CD4-positive, alpha-beta T cell treated with Interleukin-15 for 4 hours (primary cell): ENCODE measurements at regions not wholly inside any gene's neighbourhood (a gene's known extent, or its start where the extent isn't known, plus 50 kb on each side); places are given as distances from the start of the nearest gene placed in this dataset.
"Not testable (repeated sequence)": the region's sequence is repeated elsewhere in the genome, so short reads cannot be mapped to it uniquely, and the experiment has no call there.

Source experiments
- DNase-seq: peaks from one replicate; pipeline ENCODE4 v3.0.0-alpha.2; 2020; ENCODE audit warnings: low spot score

DNA sequence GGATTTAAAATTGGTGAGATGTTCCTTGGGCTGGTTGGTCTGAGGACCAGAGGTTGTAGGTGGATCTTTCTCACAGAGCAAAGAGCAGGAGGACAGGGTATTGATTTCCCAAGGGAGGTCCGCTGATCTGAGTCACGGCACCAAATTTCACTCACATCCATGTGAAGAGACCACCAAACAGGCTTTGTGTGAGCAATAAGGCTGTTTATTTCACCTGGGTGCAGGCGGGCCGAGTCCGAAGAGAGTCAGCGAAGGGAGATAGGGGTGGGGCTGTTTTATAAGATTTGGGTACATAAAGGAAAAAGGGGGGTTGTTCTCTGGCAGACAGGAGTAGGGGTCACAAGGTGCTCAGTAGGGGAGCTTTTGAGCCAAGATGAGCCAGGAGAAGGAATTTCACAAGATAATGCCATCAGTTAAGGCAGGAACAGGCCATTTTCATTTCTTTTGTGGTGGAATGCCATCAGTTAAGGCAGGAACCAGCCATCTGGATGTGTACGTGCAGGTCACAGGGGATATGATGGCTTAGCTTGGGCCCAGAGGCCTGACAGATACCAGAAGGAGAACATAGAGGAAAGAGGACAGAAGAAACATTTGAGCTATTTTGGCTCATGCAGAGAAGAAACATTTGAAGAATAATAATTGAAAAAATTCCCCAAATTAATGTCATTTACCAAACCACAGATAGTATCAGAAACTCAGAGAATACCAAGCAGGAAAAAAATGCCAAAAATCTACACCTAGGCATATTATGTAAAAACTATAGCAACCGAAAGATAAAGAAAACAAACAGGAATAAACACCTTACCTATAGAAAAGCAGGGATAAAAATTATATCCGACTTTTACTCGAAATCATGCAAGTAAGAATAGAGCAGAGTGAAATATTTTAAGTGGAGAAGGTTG is 585.2 kb upstream of the MDGA2 start:
- DNase-seq = not testable (repeated sequence)

DNA sequence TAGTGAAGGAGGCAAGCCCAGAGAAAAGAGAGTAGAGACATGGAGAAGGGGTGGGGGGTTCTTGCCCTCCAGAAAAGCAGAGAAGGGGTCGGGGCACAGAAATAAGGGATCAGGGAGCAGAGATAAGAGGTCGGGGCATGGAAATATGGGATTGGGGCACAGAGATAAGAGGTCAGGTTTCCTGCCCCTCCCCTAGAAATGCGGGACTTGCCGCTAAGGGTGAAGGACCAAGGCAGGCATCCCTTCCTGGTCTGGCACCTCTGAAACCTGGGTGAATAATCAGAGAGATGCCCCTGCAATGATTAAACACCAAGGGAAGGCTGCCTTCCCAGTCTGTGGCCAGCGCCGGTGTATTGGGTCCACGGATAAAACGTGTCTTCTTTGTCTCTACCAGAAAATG is 584.5 kb upstream of the MDGA2 start:
- DNase-seq = not testable (repeated sequence)

DNA sequence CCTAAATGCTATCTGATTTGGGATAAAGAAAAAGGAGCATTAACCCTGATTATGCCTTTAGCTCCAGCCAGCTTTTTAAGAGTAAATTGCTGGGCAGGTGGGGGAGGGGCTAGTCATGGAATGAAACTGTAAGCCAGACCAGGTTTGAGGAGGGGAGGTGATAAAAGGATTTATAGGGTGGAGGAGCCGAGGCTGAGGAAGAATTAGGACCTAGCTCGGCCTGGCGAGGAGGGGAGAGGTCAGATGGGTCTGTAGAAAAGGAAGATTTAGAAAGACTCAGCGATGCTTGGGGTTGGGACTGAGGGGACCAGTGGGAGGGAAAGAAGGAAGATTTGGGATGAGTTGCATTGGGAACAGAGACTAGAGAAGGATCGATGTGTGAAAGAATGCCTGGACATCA is 583.8 kb upstream of the MDGA2 start:
- DNase-seq = not testable (repeated sequence)

DNA sequence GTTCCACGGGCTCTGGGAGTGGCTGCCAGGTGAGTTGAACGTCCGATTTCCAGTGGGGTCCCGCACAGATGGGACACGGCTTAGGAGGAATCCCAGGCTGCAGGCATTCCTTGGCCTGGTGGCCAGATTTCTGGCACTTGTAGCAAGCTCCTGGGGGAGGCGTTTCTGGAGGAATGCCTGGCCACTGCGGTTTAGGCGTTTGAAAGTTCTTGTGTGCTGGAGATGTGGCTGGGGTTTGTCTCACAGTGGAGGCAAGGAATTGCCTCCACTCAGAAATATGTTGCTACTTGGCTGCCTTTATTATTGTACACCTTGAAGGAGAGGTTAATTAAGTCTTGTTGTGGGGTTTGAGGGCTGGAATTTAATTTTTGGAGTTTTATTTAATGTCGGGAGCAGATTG is 583.3 kb upstream of the MDGA2 start:
- DNase-seq = not testable (repeated sequence)

DNA sequence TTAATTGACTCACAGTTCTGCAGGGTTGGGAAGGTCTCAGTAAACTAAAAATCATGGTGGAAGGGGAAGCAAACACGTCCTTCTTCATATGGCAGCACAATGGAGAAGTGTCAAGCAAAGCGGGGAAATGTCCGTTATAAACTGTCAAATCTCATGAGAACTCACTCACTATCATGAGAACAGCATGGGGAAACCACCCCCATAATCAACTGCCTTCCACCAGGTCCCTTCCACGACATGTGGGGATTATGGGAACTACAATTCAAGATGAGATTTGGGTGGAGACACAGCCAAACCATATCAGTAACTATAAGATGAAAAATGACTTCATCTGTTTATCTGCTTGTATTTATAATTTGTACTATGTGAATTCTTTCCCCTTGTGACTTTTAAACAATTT is 577.6 kb upstream of the MDGA2 start:
- no peak for DNase-seq

DNA sequence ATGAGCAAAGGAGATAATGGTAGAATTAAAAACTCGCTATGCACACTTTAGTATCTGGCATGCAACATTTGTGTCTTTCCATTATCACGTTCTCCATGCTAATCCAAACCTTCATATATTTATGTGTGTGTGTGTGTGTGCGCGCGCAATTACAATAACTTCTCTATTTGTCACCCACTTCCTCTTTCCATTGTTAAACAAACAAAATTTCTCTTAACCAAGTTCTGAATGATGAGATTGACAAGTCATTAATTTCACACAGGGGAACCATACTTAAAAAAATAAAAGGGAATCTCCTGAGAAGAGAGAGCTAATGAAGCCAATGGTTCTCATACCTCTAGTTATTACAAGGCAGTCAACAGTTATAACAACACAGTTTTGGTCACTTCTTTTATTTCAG is 575.9 kb upstream of the MDGA2 start:
- DNase-seq = no peak

DNA sequence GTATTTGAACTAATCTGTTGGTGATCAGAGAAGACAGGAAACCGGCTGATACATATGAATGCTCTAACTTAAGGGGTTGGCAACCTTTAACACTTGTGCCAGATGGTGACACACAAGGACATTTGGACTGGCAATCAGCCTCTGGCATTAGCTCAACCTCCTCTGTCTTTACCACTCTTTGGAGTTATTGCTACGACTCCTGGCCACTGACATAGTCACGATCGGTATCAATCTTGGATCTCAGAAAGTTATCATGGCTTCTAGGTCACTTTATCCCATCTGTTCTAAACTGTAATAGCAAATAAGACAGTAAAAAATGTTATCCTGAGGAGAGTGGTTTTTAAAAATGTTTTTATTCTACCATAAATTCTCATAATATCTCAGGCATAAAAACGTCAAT is 575.2 kb upstream of the MDGA2 start:
- DNase-seq = no peak

DNA sequence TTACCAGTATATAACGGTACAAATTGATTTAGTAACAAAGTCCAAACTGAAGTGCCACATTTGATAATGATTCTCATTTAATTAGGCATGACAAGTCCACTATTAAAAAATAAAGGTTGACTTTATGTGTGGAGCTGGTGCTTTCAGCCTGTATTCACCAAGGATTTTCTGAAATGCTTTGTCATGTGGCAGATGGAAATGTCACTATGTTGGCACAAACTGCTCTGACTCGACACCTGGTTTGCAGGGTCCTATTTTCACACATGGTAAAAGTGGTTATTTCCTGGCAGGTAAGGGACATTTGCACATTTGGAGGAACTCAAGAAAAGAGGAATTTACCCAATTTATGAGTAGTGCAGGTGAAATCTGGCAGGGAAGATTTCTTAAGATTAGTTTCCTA is 572.6 kb upstream of the MDGA2 start:
- no peak for DNase-seq

DNA sequence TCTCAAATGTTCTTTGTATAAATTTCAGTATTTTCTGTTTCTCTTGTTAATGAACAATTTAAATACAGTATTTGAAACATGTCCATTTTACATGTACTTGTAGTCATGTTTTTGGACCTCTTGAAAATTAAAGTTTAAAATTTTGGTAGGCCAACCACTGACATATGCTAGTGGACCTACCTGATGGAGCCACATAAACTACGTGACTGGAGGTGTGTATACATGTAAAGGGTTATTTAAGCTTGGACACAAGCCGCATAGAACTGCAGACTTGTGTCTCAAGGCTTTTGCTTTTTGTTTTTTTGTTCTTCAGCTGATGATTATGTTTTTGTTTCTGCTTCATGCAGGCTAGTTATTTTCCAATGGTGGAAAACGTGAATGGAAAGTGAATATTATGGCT is 568.5 kb upstream of the MDGA2 start:
- DNase-seq = no peak

DNA sequence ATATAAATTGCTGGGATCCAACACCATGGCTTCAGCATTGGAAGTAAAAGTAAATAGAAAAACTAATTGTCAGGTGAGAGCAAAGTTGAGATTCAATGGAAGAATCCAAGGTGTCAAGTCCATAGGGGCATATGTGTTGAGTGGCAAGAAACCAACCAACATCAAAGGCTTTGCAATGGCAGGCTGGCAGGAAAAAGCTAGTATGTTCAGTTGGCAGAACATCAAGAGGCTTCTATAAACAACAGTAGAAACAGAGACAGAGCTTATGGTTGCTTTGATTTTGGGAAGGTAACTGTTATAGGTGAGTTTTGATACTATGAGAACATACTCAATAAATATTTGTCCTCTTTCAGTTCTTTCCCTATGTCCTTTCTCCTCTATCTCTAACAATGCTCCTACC is 553.7 kb upstream of the MDGA2 start:
- DNase-seq = no peak

DNA sequence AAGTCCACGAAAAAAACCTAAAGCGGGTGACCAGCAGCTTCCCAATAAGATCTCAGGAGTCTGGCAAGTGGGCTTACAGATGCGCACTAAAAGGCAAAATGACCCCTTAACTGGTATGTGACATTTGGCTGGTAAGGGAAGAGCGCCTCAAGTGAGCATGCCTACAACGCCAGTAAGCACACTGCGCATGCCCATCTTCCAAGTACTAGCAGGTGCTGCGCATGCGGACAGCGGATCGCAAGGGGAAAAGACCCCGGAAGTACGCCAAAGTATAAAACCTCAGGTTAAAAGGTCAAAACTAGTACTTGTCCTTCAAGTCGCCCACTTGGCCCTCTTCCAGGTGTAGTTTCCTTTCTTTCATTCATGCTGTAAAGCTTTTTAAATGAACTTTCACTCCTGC is 518.5 kb upstream of the MDGA2 start:
- DNase-seq = no peak

DNA sequence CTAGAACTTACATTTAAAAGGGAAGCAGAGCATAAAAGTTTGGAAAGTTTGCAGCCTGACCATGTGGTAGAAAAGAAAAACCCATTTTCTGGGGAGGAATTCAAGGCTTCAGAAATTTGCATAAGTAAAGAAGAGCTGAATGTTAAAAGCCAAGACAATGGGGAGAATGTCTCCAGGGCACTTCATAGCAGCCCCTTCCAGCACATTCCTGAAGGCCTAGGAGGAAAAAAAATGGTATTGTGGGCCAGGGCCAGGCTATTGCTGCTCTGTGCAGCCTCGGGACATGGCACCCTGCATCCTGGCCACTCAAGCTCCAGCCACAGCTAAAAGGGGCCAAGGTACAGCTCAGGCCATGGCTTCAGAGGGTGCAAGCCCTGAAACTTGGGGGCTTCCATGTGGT is 474.2 kb upstream of the MDGA2 start:
- DNase-seq = not testable (repeated sequence)

DNA sequence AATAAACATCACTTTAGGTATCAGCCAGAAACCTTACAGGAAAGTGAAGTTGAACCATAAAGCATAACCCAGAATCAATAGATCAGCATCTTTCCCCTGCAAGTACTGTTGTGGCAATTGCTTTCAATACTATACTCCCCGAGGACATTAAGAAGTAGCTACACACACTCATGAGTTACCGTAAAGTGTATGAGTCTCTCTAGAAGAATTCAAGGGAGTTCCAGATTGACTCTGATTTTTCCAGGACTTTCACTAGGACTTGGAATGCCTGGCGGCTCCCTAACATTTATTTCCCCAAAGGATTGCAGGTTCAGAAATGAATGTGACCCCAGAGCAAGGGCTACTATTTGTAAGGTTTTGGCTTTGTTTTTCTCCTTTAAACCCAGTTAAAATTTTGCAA is 465.4 kb upstream of the MDGA2 start:
- DNase-seq = no peak

DNA sequence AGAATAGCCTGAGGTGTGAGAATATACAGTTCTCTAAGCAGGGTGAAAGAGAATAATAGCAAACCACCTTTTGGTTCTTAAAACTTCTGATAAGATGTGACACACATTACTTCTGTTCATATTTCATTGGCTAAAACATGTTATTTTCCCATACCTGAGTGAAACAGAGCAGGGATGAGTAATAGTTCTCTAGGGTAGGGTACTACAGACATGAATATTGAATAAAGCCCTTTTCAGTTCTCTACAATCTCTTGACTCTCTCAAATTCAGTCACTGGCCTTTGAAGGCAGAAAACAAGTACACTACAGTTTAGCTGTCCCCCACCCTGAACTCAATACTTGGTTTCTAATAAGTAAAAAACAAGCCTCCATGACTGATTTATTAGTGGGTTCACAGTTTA is 454.1 kb upstream of the MDGA2 start:
- DNase-seq = no peak

DNA sequence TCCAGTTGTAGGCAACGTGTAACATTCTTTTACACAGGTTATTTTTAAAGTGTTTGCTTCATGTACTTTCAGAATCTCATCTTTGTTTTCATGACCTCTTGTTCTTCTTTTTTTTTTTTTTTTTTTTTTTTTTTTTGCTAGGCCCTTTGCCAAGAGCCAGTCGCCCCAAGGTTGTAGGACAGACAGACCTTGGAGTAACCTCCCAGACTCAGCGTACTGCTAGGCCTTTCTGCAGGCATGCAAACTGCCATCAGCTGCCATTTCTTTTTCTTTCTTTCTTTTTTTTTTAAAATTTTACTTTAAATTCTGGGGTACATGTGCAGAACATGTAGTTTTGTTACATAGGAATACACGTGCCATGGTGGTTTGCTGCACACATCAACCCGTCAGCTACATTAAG is 452.3 kb upstream of the MDGA2 start:
- DNase-seq = no peak

DNA sequence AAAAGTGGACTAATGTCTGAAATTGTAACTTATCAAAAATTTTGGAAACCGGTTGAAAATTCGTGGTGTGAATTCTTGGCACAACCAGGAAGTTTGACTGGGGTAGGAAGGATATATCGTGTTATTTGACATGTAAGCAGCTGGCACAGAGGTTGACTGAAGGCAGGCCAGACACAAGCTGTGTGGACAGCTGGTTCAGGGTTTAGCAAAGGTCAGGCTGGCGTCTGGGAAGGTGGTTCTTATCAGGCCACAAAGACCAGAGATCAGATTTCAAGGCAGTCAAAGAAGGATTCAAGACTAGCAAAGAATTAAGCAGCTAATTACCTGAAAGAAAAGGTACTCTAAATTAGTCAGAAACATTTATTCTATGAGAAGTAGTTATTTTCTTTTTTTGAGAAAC is 450.2 kb upstream of the MDGA2 start:
- DNase-seq = no peak

DNA sequence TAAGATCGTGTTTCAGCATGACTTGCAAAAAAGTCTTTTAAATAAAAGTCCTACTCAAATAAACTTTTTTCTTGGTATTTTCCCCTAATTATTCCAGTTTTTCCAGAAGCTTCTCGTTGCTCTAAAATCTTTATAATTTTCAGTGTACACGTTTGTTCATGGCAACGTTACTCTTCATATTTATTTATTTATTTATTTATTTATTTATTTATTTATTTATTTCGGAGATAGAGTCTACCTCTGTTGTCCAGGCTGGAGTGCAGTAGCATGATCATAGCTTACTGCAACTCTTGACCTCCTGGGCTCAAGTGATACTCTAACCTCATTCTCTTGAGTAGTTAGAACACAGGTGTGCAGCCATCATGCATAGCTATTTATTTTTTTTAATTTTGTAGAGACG is 438.3 kb upstream of the MDGA2 start:
- no peak for DNase-seq

DNA sequence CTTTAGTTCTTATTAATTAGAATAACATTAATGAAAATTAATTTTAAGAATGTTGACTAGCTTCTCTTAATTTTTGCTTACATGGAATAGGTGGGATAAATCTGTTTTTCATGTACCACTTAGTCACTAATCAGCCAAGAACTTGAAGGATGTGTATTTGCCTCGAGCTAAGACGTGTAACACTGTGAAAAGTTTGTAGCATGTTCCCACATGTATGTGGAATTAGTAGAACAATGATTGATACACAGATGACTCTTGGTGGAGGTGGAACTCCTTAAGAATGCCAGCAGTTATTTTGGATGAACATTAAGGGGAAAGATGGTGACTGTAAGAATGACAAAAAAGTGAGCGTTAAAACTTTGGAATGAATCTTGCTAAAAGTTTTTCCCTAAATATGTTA is 435.7 kb upstream of the MDGA2 start:
- no peak for DNase-seq

DNA sequence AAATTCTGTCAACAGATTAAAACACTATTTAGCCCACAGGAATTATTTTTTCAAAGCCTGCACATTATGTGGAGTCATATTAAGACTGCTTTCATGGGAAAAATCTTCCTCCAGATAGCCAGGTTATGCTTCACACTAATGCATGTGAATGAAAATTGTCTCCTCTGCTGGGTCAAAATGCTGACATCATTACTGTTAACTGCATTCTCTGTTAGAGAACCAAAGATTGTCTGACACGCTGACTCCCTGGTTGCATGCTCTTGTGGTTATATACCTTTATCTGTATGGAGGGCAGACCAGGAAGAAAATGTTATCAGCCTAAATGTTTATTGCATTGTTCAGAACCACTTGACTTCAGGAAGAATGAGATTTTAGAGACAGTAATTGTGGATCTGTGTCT is 432.2 kb upstream of the MDGA2 start:
- DNase-seq = no peak

DNA sequence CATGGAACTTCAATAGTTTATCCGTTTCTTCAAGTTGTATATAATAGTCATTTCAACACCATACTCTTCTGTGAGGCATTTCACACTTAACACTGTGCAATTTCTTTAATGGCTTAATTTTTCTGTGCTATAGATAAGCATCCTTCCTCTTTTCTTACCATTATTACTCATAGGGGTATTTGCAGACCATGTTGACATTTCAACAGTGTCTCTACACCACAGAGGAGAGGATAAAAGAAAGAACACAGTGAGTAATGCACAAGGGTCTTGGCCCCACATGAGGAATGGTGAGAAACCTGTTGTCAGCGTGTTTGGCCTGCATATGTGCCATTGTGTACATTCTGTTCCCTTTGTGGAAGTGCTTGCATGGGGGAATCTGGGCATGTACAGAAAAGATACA is 421.5 kb upstream of the MDGA2 start:
- DNase-seq = no peak

DNA sequence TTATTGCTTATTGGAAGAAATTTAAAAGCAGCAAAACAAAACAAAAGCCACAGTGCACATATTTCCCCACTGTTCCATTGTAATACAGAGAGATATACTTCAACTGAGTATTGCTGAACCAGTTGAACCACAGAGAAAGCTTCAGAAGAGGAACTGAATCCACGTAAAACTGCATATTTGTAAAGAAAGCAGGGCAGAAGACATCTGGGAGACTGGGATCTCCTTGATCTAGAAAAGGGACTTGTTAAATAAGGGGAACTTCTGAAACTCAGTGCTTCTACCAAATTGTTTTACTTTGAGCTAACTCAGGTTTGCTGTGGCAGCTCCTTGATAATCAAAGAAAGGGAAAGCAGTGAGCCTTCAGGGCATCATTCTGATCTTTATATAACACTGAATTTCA is 411.1 kb upstream of the MDGA2 start:
- DNase-seq = no peak

DNA sequence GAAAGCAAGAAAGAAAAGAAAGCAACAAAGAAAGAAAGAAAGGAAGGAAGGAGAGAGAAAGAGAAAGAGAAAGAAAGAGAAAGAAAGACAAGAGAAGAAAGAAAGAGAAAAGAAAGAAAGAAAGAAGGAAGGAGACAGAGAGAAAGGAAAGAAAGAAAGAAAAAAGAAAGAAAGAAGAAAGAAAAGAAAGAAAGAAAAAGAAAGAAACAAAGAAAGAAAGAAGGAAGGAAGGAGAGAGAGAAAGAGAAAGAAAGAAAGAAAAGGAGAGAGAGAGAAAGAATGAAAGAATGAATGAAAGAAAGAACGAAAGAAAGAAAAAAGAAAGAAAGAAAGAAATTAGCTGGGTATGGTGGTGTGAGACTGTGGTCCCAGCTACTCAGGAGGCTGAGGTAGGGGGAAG is 400.1 kb upstream of the MDGA2 start:
- no peak for DNase-seq

DNA sequence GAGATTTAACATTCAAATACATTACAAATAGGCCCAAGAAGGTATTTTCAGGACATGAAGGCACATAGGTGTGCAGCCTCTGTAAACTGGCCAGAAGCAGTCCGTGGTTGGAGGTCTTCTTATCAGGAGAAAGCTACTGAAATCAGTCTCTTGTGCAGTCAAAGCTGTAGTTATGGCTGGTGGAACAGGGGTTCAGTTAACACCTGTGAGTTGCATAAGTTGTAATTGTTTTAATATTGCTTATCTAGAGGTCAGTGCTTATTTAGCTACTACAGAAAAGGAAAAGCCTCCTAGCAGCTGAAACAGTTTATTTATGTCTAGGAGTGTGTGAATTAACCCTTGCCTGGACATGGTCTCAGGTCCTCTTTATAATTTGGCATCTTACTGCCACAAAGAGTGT is 377.6 kb upstream of the MDGA2 start:
- no peak for DNase-seq

DNA sequence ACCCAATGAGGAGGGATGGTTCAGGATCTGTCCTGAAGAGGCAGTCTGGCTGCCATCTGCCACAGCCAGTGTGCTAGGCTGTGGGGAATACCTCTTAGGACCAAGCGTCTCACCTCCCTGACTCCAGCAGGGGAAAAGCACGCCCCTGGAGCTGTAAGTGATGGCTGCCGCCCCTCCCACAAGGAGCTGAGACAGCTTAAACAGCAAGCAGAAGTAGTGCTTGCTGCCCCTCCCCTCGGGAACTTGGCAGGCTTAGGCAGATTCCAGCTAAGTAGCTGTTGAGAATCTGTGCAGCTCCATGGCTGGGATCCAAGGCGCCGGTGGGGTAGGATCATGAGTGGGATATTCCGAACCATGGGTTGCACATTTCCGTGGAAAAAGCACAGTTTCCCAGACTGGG is 360.4 kb upstream of the MDGA2 start:
- DNase-seq = no peak
